ENCODE measurements at regions not wholly inside any gene's neighbourhood (a gene's known extent, or its start where the extent isn't known, plus 50 kb on each side); places are given as distances from the start of the nearest gene placed in this dataset.

DNA sequence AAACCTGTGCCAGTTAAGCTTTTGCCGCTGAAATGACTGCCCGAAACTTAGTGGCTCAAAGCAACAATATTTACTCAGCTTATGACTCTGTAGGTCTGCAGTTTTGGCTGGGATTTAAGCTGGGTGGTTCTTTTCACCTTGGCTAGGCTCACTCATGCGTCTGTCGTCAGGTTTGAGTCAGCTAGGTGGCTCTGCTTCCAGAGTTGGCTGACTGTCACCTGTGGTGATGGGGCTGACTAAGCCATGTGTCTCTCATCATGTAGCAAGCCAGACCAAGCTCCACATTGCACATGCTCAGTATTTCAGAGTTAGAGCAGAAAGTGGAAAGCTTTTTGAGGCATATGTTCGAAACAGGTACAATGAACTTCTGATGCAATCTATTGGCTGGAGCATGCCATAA lies 354.8 kb downstream of the MEIS1 start:
- Histone ChIP-seq H3K9me1 (replicated peaks; ENCODE audit: control insufficient read depth, extremely low read depth, insufficient read depth, low read length) (no peaks in the 10 kb centered on the region), H3K27ac (ENCODE audit: insufficient read depth, low read depth, low read length) (no peak overlapping the region), H3K36me3 (ENCODE audit: control insufficient read depth in 2 of 2, extremely low read depth in 1 of 2, insufficient read depth in 2 of 2, low read length in 2 of 2) (no peaks in the 10 kb centered on the region), H3K27me3 (ENCODE audit: control insufficient read depth in 2 of 2, insufficient read depth in 2 of 2, low read length in 2 of 2) (peaks cover 0 to 2% of the 10 kb centered on the region in 2 experiments), H2AFZ (ENCODE audit: low read depth, low read length) (no peak overlapping the region), H3K4me2 (ENCODE audit: insufficient read depth, low read length) (no peak overlapping the region), H4K20me1 (replicated peaks; ENCODE audit: control insufficient read depth, extremely low read depth, insufficient read depth, low read length) (no peaks in the 10 kb centered on the region), H3K9me3 (replicated peaks; ENCODE audit: control insufficient read depth, insufficient read depth, low read length) (no peaks in the 10 kb centered on the region), H3K9ac (replicated peaks; ENCODE audit: extremely low read depth, insufficient read depth, low read length) (no peak overlapping the region), H3K4me3 (replicated peaks in 1 of 3; ENCODE audit: insufficient read depth in 1 of 3, low read depth in 1 of 3, low read length in 3 of 3) (no peak overlapping the region), H3K79me2 (ENCODE audit: control insufficient read depth, insufficient read depth, low read length) (no peaks in the 10 kb centered on the region), H3K4me1 (ENCODE audit: control insufficient read depth, extremely low read depth, insufficient read depth, low read length) (no peaks in the 10 kb centered on the region)
- no peak for TF ChIP-seq EZH2 (IDR thresholded peaks at IDR 0.05; ENCODE audit: borderline replicate concordance, low read depth, low read length, severe bottlenecking)
- TF ChIP-seq MYC (IDR thresholded peaks at IDR 0.05; ENCODE audit: low read depth, low read length), result no peak
- TF ChIP-seq JUN (IDR thresholded peaks at IDR 0.05; ENCODE audit: borderline replicate concordance, insufficient read depth, insufficient read length, low read depth), result no peak
- TF ChIP-seq, protein P1, sequence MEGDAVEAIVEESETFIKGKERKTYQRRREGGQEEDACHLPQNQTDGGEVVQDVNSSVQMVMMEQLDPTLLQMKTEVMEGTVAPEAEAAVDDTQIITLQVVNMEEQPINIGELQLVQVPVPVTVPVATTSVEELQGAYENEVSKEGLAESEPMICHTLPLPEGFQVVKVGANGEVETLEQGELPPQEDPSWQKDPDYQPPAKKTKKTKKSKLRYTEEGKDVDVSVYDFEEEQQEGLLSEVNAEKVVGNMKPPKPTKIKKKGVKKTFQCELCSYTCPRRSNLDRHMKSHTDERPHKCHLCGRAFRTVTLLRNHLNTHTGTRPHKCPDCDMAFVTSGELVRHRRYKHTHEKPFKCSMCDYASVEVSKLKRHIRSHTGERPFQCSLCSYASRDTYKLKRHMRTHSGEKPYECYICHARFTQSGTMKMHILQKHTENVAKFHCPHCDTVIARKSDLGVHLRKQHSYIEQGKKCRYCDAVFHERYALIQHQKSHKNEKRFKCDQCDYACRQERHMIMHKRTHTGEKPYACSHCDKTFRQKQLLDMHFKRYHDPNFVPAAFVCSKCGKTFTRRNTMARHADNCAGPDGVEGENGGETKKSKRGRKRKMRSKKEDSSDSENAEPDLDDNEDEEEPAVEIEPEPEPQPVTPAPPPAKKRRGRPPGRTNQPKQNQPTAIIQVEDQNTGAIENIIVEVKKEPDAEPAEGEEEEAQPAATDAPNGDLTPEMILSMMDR (IDR thresholded peaks at IDR 0.05; ENCODE audit: extremely low read depth in 1 of 2, insufficient read depth in 1 of 2, low read depth in 1 of 2, low read length in 2 of 2), result no peak
- TF ChIP-seq FOS (IDR thresholded peaks at IDR 0.05; ENCODE audit: borderline replicate concordance, insufficient read depth, low read length), result no peak
- dilution Hi-C loops (cut with MboI; ENCODE audit: extremely low pct_ligation_motif_present, low sequenced_read_pairs) (no loop called here), intact Hi-C loops (cut with micrococcal nuclease) (no loop called here)
- BruUV-seq (replicated peaks), result no TSS peak
- FAIRE-seq (no peak), DNase-seq (ENCODE audit: low read depth, low spot score) (no peak)
- ChIA-PET POLR2A (no interaction called here), CTCF (no interaction called here)

DNA sequence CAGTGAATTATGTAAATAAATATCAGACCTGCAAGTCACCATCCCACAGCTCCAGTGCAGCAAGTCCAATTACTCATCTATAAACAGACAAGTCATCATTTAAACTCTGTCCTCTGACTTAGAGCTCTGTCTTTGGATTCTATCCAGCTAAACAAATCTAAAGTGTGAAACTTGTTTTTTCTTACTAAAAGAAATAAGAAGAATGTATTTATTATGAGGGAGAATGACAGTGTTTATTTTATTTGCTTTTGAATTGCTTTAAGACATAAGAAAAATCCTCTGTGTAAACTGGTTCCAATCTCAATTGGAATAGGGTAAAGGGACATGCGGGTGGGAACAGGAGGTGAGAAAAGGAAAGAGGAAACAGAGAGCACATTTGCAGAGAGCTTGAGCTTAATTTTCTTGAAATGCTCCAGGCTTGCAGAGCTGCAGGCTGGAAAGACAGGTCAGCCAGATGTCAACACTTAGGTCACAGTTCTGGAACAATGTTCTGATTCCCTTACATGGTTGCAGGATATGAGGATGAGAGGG lies 355.8 kb downstream of the MEIS1 start:
- no peak for DNase-seq (ENCODE audit: low read depth, low spot score)
- FAIRE-seq, result no peak
- no peaks in the 10 kb centered on the region for H3K36me3 ChIP-seq (ENCODE audit: control insufficient read depth in 2 of 2, extremely low read depth in 1 of 2, insufficient read depth in 2 of 2, low read length in 2 of 2)
- dilution Hi-C loops (cut with MboI; ENCODE audit: extremely low pct_ligation_motif_present, low sequenced_read_pairs), result no loop called here
- H3K9ac ChIP-seq (replicated peaks; ENCODE audit: extremely low read depth, insufficient read depth, low read length), result no peak overlapping the region
- CTCF ChIA-PET, result no interaction called here
- BruUV-seq (replicated peaks), result no TSS peak
- POLR2A ChIA-PET, result no interaction called here
- H3K27ac ChIP-seq (ENCODE audit: insufficient read depth, low read depth, low read length), result no peak overlapping the region
- no peak overlapping the region for H3K4me3 ChIP-seq (replicated peaks in 1 of 3; ENCODE audit: insufficient read depth in 1 of 3, low read depth in 1 of 3, low read length in 3 of 3)
- no peaks in the 10 kb centered on the region for H3K9me1 ChIP-seq (replicated peaks; ENCODE audit: control insufficient read depth, extremely low read depth, insufficient read depth, low read length)
- H3K4me1 ChIP-seq (ENCODE audit: control insufficient read depth, extremely low read depth, insufficient read depth, low read length), result no peaks in the 10 kb centered on the region
- no peak for TF ChIP-seq POLR2A (IDR thresholded peaks at IDR 0.05; ENCODE audit: low read depth, low read length)
- TF ChIP-seq EZH2 (IDR thresholded peaks at IDR 0.05; ENCODE audit: borderline replicate concordance, low read depth, low read length, severe bottlenecking), result no peak
- no peak for TF ChIP-seq JUN (IDR thresholded peaks at IDR 0.05; ENCODE audit: borderline replicate concordance, insufficient read depth, insufficient read length, low read depth)
- no peak for TF ChIP-seq POLR2AphosphoS5 (IDR thresholded peaks at IDR 0.05; ENCODE audit: insufficient read depth, low read depth, low read length)
- TF ChIP-seq, protein P2, sequence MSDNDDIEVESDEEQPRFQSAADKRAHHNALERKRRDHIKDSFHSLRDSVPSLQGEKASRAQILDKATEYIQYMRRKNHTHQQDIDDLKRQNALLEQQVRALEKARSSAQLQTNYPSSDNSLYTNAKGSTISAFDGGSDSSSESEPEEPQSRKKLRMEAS (IDR thresholded peaks at IDR 0.05; ENCODE audit: insufficient read depth, insufficient read length), result no peak
- TF ChIP-seq, protein P1 (IDR thresholded peaks at IDR 0.05; ENCODE audit: extremely low read depth in 1 of 2, insufficient read depth in 1 of 2, low read depth in 1 of 2, low read length in 2 of 2), result no peak
- TF ChIP-seq GATA2 (IDR thresholded peaks at IDR 0.05; ENCODE audit: insufficient read depth, insufficient read length, low read depth, low read length), result no peak
- TF ChIP-seq FOS (IDR thresholded peaks at IDR 0.05; ENCODE audit: borderline replicate concordance, insufficient read depth, low read length), result no peak
- TF ChIP-seq MYC (IDR thresholded peaks at IDR 0.05; ENCODE audit: low read depth, low read length), result no peak
- no peaks in the 10 kb centered on the region for H4K20me1 ChIP-seq (replicated peaks; ENCODE audit: control insufficient read depth, extremely low read depth, insufficient read depth, low read length)
- no peaks in the 10 kb centered on the region for H3K9me3 ChIP-seq (replicated peaks; ENCODE audit: control insufficient read depth, insufficient read depth, low read length)
- H3K79me2 ChIP-seq (ENCODE audit: control insufficient read depth, insufficient read depth, low read length), result no peaks in the 10 kb centered on the region
- no peak overlapping the region for H2AFZ ChIP-seq (ENCODE audit: low read depth, low read length)
- H3K4me2 ChIP-seq (ENCODE audit: insufficient read depth, low read length), result no peak overlapping the region
- peaks cover 0 to 2% of the 10 kb centered on the region in 2 experiments for H3K27me3 ChIP-seq (ENCODE audit: control insufficient read depth in 2 of 2, insufficient read depth in 2 of 2, low read length in 2 of 2)
- intact Hi-C loops (cut with micrococcal nuclease), result no loop called here

Data from endothelial cell of umbilical vein (primary cell).